Hepatocyte (in vitro differentiated cells): ENCODE measurements at regions not wholly inside any gene's neighbourhood (a gene's known extent, or its start where the extent isn't known, plus 50 kb on each side); places are given as distances from the start of the nearest gene placed in this dataset.

Experiments used
- DNase-seq: peaks from one replicate; pipeline ENCODE4 v3.0.0-alpha.2; 2016; ENCODE audit warnings: low spot score
- H2AFZ ChIP-seq: fragments of 200-600 bp; sonication (generic); 2 replicates; pipeline ENCODE4 v1.6.0; 2016; ENCODE audit warnings: antibody characterized with exemption, mild to moderate bottlenecking
- H3K27ac ChIP-seq: fragments of 200-600 bp; sonication (generic); 2 replicates; pipeline ENCODE4 v1.5.1; 2016; ENCODE audit warnings: mild to moderate bottlenecking
- H3K27me3 ChIP-seq: fragments of 200-600 bp; sonication (generic); 2 replicates; pipeline ENCODE4 v1.6.1; 2016
- H3K36me3 ChIP-seq: fragments of 200-600 bp; sonication (generic); replicated peaks from 2 replicates; pipeline ENCODE4 v1.5.1; 2016; ENCODE audit warnings: low read depth; ENCODE audit not compliant: insufficient read depth
- H3K4me1 ChIP-seq: fragments of 200-600 bp; sonication (generic); 2 replicates; pipeline ENCODE4 v1.5.1; 2016; ENCODE audit warnings: mild to moderate bottlenecking, moderate library complexity; ENCODE audit not compliant: insufficient read depth
- H3K4me2 ChIP-seq: fragments of 200-600 bp; sonication (generic); 2 replicates; pipeline ENCODE4 v1.6.0; 2016
- H3K4me3 ChIP-seq: fragments of 200-600 bp; sonication (generic); 2 replicates; pipeline ENCODE4 v1.5.1; 2016; ENCODE audit warnings: mild to moderate bottlenecking
- H3K79me2 ChIP-seq: fragments of 200-600 bp; sonication (generic); 2 replicates; pipeline ENCODE4 v1.6.0; 2017; ENCODE audit warnings: mild to moderate bottlenecking
- H3K9me2 ChIP-seq: fragments of 200-600 bp; sonication (generic); replicated peaks from 2 replicates; pipeline ENCODE4 v1.6.0; 2017; ENCODE audit warnings: mild to moderate bottlenecking; ENCODE audit not compliant: insufficient read depth
- H3K9me3 ChIP-seq: fragments of 200-600 bp; sonication (generic); 2 replicates; pipeline ENCODE4 v1.5.1; 2016; ENCODE audit warnings: low read depth, mild to moderate bottlenecking
- H4K20me1 ChIP-seq: fragments of 200-600 bp; sonication (generic); 2 replicates; pipeline ENCODE4 v1.6.0; 2016; ENCODE audit warnings: mild to moderate bottlenecking; ENCODE audit not compliant: insufficient read depth, poor library complexity, severe bottlenecking
- CTCF ChIP-seq: fragments of 200-600 bp; sonication (generic); IDR thresholded peaks from 2 replicates; pipeline ENCODE4 v1.5.1; 2016; ENCODE audit warnings: antibody characterized with exemption, mild to moderate bottlenecking; ENCODE audit not compliant: poor library complexity
- EZH2 ChIP-seq: fragments of 200-600 bp; sonication (generic); IDR thresholded peaks from 2 replicates; pipeline ENCODE4 v1.6.1; 2016; ENCODE audit warnings: antibody characterized with exemption, mild to moderate bottlenecking, borderline replicate concordance
- EZH2phosphoT487 ChIP-seq: fragments of 200-600 bp; sonication (generic); IDR thresholded peaks from one replicate; pipeline ENCODE4 v1.6.1; 2018; ENCODE audit warnings: antibody characterized with exemption, mild to moderate bottlenecking, low read depth, moderate library complexity; ENCODE audit not compliant: unreplicated experiment, severe bottlenecking
- WGBS: methylation state at CpG from one replicate; pipeline ENCODE4 v1.1.6; 2016; ENCODE audit warnings: low lambda C conversion rate; ENCODE audit errors: missing lambda C conversion rate; 5-methylcytosine and 5-hydroxymethylcytosine counted together

DNA sequence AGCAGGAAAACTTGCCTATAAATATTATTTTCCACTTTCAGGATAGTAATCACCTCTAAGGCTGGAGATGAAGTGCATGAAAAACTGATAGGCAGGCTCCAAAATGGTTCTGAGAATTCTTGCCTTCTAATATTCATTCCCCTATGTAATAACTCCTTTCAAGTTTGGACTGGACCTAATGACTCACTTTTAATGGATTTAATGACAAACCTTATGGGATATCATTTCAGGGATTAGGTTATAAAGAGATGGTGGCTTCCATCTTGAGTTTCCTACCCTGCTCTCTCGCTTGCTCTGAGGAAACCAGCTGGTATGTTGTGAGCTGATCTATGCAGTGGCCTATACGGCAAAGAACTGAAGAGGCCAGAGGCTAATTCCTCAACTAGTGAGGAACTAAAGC lies 192.0 kb downstream of the BCHE start:
- H3K4me3 ChIP-seq = no peak overlapping the region
- no peaks in the 10 kb centered on the region for H3K9me3 ChIP-seq
- WGBS = 90% methylated on average over 2 of the region's 2 CpGs
- no peaks in the 10 kb centered on the region for H3K79me2 ChIP-seq
- no peak for TF ChIP-seq EZH2phosphoT487
- no peak for TF ChIP-seq EZH2
- no peak for TF ChIP-seq CTCF
- H3K36me3 ChIP-seq = no peaks in the 10 kb centered on the region
- H3K27ac ChIP-seq = no peak overlapping the region
- no peaks in the 10 kb centered on the region for H3K27me3 ChIP-seq
- no peaks in the 10 kb centered on the region for H3K4me1 ChIP-seq
- no peaks in the 10 kb centered on the region for H3K9me2 ChIP-seq
- no peak for DNase-seq
- no peak overlapping the region for H2AFZ ChIP-seq
- no peaks in the 10 kb centered on the region for H4K20me1 ChIP-seq
- no peak overlapping the region for H3K4me2 ChIP-seq

DNA sequence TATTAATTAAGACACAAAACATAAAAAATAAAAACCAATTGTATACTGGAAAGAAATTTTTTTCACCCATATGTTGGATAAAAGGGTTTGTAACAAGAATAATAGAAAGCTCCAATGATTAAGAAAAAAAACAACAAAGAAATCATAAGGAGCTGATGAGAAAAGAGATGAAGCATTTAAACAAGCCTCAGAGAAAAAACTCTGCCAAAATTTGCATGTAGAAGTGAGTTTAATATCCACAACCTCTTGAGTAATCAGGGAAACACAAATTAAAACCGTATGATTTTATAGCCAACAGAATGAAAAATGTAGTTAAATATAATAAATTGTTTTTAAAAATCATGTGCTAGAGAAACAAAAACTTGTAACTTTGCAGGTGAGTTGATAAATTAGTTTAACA lies 192.9 kb downstream of the BCHE start:
- H3K9me3 ChIP-seq = no peaks in the 10 kb centered on the region
- H3K9me2 ChIP-seq = no peaks in the 10 kb centered on the region
- TF ChIP-seq EZH2 (no peak), CTCF (no peak), EZH2phosphoT487 (no peak)
- 94% methylated on average over 1 of the region's 1 CpG for WGBS
- no peaks in the 10 kb centered on the region for H3K79me2 ChIP-seq
- H4K20me1 ChIP-seq = no peaks in the 10 kb centered on the region
- H3K4me1 ChIP-seq = no peaks in the 10 kb centered on the region
- no peak overlapping the region for H3K4me3 ChIP-seq
- H3K27ac ChIP-seq = no peak overlapping the region
- no peaks in the 10 kb centered on the region for H3K27me3 ChIP-seq
- no peak overlapping the region for H3K4me2 ChIP-seq
- H2AFZ ChIP-seq = no peak overlapping the region
- H3K36me3 ChIP-seq = no peaks in the 10 kb centered on the region
- DNase-seq = no peak

- TF ChIP-seq CTCF (no peak), EZH2 (no peak), EZH2phosphoT487 (no peak)
- DNase-seq = no peak
These were observed 193.8 kb downstream of the BCHE start for GRCh38 chr3:165643425-165643824.

DNA sequence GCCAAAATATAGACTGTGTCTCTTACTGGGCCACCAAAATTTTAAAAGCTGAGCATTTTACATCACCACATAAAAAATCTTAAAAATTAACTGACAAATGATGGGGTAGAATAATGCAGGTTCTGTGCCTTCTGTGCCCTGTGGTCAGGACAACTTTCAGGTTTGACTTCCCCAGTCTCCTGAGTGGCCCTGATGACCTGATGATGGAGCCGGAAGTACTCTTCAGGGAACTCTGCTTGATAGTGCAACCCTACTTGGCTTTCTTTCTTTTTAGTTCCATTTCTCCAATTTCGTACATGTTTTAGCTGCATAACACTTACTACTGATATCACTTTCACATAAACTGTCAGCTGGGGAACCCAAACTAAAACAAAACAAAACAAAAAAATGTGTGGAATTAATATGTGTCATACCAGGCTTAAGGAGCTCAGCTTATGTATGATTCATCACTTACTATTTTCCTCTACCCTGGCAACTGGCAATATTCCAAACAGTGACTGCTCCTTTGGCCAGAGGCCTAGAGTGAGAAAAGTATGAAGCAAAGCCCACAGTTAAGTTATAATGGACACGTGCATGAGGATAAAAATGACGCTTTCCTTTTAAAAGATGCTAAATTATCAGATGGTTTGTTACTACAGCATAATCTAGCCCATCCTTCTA lies 194.3 kb downstream of the BCHE start:
- Histone ChIP-seq H3K36me3 (no peaks in the 10 kb centered on the region), H3K4me3 (no peak overlapping the region), H3K4me2 (peak overlapping the region; percentile 1), H3K9me3 (no peaks in the 10 kb centered on the region), H3K4me1 (no peaks in the 10 kb centered on the region), H3K27ac (peak overlapping the region; percentile 54), H3K27me3 (no peaks in the 10 kb centered on the region), H2AFZ (no peak overlapping the region), H3K9me2 (no peaks in the 10 kb centered on the region), H4K20me1 (no peaks in the 10 kb centered on the region), H3K79me2 (no peaks in the 10 kb centered on the region)
- DNase-seq = peak; percentile 82
- WGBS = 73% methylated on average over 4 of the region's 4 CpGs
- no peak for TF ChIP-seq EZH2
- TF ChIP-seq EZH2phosphoT487 = no peak
- TF ChIP-seq CTCF = no peak

More at GRCh38 chr3:165643425-165643824, 193.8 kb downstream of the BCHE start:
- H3K36me3 ChIP-seq = no peaks in the 10 kb centered on the region
- no peaks in the 10 kb centered on the region for H4K20me1 ChIP-seq
- no peak overlapping the region for H3K4me3 ChIP-seq
- no peak overlapping the region for H2AFZ ChIP-seq
- no peaks in the 10 kb centered on the region for H3K4me1 ChIP-seq
- no peaks in the 10 kb centered on the region for H3K79me2 ChIP-seq
- no peak overlapping the region for H3K4me2 ChIP-seq
- 95% methylated on average over 2 of the region's 2 CpGs for WGBS
- H3K27ac ChIP-seq = peak overlapping the region; percentile 54
- no peaks in the 10 kb centered on the region for H3K9me2 ChIP-seq
- H3K27me3 ChIP-seq = no peaks in the 10 kb centered on the region
- H3K9me3 ChIP-seq = no peaks in the 10 kb centered on the region
